Transverse colon (tissue), 4 donors: ENCODE measurements at regions not wholly inside any gene's neighbourhood (a gene's known extent, or its start where the extent isn't known, plus 50 kb on each side); places are given as distances from the start of the nearest gene placed in this dataset.

Experiments
- DNase-seq: peaks from one replicate; pipeline ENCODE4 v3.0.0-alpha.2; 2019
- H3K27ac ChIP-seq, 4 donors: fragments of 200-600 bp; sonication (generic); 2 replicates each; pipeline ENCODE4 v1.5.1; 2016 to 2018; ENCODE audit warnings: inconsistent platforms in 4 of 4
- H3K27me3 ChIP-seq: fragments of 200-600 bp; sonication (generic); 2 replicates; pipeline ENCODE4 v1.5.1; 2017; ENCODE audit warnings: inconsistent platforms
- H3K36me3 ChIP-seq, 4 donors: fragments of 200-600 bp; sonication (generic); 2 replicates each; pipeline ENCODE4 v1.5.1; 2017 to 2019; ENCODE audit warnings: inconsistent platforms in 4 of 4
- H3K4me1 ChIP-seq, 4 donors: fragments of 200-600 bp; sonication (generic); 2 replicates each; pipeline ENCODE4 v1.5.1; 2017 to 2020; ENCODE audit warnings: inconsistent platforms in 4 of 4
- H3K4me3 ChIP-seq, 4 donors: fragments of 200-600 bp; sonication (generic); 1 replicate in 1 of 4; 2 replicates in 3 of 4; pipeline versions ENCODE4 v1.5.1 to v1.6.1; 2017 to 2019; ENCODE audit warnings: inconsistent platforms in 4 of 4
- H3K9me3 ChIP-seq, 2 donors: fragments of 200-600 bp; sonication (generic); 2 replicates each; pipeline ENCODE4 v1.5.1; 2017 to 2019; ENCODE audit warnings: inconsistent platforms in 2 of 2
- CTCF ChIP-seq, 5 experiments: fragments of 200-600 bp in 3 of 5; fragments of 450-650 bp in 2 of 5; sonication (generic) in 3 of 5; IDR thresholded peaks; 1 replicate in 2 of 5; 2 replicates in 3 of 5; pipeline ENCODE4 v1.5.1; 2016 to 2017; ENCODE audit warnings: antibody characterized with exemption in 5 of 5, inconsistent platforms in 3 of 5, mild to moderate bottlenecking in 2 of 5, moderate library complexity in 1 of 5
- EP300 ChIP-seq: sonication (generic); formaldehyde crosslinking; IDR thresholded peaks from one replicate; pipeline ENCODE4 v1.6.1; 2017; ENCODE audit warnings: antibody characterized with exemption, low read depth
- POLR2A ChIP-seq: fragments of 450-650 bp; IDR thresholded peaks from one replicate; pipeline ENCODE4 v1.6.1; 2016; ENCODE audit warnings: antibody characterized with exemption, mild to moderate bottlenecking, moderate library complexity
- POLR2AphosphoS5 ChIP-seq, 3 donors: sonication (generic); formaldehyde crosslinking; IDR thresholded peaks; one replicate each; pipeline ENCODE4 v1.6.1; 2016; ENCODE audit warnings: antibody characterized with exemption in 3 of 3
- WGBS, 2 donors: methylation state at CpG; one replicate each; pipeline ENCODE4 v1.1.5; 2018; ENCODE audit warnings: low coverage in 1 of 2; 5-methylcytosine and 5-hydroxymethylcytosine counted together
- in situ Hi-C, 4 donors: fragments of 200-750 bp; cut with MboI; loops; one replicate each; pipeline versions ENCODE4 v1.15.0 to v1.15.1; 2017; ENCODE audit warnings: low sequenced_read_pairs in 3 of 4, low pct_ligation_motif_present in 1 of 4, low pct_unique_long_range_greater_than_20kb in 1 of 4
- intact Hi-C: fragments of 100-400 bp; cut with DNase I; formaldehyde crosslinking; loops from one replicate; pipeline ENCODE4 v1.15.1; 2023; ENCODE audit warnings: low total_unique reads

DNA sequence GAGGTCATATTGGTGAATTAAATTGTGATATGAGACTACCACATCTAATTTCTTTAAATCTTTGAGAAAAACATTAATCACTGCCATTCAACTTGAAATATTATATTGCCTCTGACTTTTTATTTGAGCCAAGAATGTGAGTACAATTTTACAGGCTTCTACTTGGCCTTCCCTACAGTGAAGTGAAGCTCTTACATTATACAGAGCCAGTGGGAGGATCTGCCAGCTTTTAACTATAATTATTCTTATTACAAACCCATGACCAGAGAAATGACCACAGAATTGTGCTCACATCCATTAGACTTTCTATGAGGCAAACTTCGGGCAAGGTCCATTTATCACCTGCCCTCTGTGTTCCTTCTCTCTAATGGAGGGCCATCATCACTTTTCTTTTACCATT lies 114.2 kb downstream of the RERGL start:
- DNase-seq = no peak
- in situ Hi-C loops (no loop called here), intact Hi-C loops (no loop called here)
- Histone ChIP-seq H3K27ac (no peak overlapping the region), H3K9me3 (no peaks in the 10 kb centered on the region), H3K4me3 (no peak overlapping the region), H3K27me3 (no peaks in the 10 kb centered on the region), H3K36me3 (no peaks in the 10 kb centered on the region), H3K4me1 (no peaks in the 10 kb centered on the region)
- TF ChIP-seq CTCF (IDR thresholded peaks at IDR 0.05) = no peak
- no peak for TF ChIP-seq POLR2A
- TF ChIP-seq POLR2AphosphoS5 (IDR thresholded peaks at IDR 0.05) = peak in 1 of 3 donors; percentile 18
- 67 to 83% methylated on average over 1 of the region's 1 CpG for WGBS, 2 donors

DNA sequence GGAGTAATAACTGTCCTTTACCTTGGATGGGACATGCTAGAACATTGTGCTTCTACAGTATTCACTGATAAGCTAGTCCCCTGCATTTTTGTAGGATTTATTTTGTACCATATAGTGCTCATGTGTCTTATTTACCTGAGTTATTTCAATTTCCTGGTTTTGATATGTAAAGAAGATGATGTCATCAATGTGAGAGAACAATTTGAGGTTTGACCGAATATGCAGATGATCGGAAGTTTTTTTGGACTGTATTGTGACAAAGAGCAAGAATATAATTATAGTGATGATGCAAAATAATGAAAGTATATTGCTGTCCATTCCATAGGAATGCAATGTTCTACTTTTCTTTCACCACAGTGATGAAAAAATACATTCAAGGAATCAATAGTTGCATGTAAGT lies 114.8 kb downstream of the RERGL start:
- H3K9me3 ChIP-seq = no peaks in the 10 kb centered on the region
- DNase-seq = no peak
- H3K27ac ChIP-seq = no peak overlapping the region
- no peak for TF ChIP-seq CTCF (IDR thresholded peaks at IDR 0.05)
- no peak for TF ChIP-seq EP300
- no peak for TF ChIP-seq POLR2A
- TF ChIP-seq POLR2AphosphoS5 (IDR thresholded peaks at IDR 0.05) = no peak
- H3K4me1 ChIP-seq = no peaks in the 10 kb centered on the region
- no peak overlapping the region for H3K4me3 ChIP-seq
- intact Hi-C loops (no loop called here), in situ Hi-C loops (no loop called here)
- WGBS, 2 donors = 72 to 95% methylated on average over 2 of the region's 2 CpGs
- no peaks in the 10 kb centered on the region for H3K36me3 ChIP-seq
- H3K27me3 ChIP-seq = no peaks in the 10 kb centered on the region

DNA sequence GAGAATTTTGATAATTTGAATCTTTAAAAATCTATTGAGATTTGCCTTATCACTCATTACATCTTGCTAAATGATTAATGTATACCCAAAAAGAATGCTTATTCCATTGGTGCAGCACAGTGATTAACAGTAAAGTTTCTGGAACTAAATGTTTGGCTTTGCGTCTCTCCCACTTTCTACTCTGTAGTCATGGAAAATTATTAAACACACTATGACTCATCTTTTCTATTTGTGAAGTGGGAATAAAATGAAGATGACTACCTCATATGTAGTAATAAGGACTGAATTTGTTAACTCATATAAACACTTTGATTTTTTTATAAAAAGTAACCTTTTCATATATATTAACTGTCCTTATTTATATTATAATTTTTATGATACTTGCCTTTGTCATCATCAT lies 118.1 kb downstream of the RERGL start:
- no peaks in the 10 kb centered on the region for H3K36me3 ChIP-seq
- TF ChIP-seq POLR2AphosphoS5 (IDR thresholded peaks at IDR 0.05) = no peak
- no peak for TF ChIP-seq CTCF (IDR thresholded peaks at IDR 0.05)
- TF ChIP-seq EP300 = no peak
- TF ChIP-seq POLR2A = no peak
- WGBS, 2 donors = 87 to 100% methylated on average over 1 of the region's 1 CpG
- no peak overlapping the region for H3K27ac ChIP-seq
- intact Hi-C loops (no loop called here), in situ Hi-C loops (no loop called here)
- no peaks in the 10 kb centered on the region for H3K9me3 ChIP-seq
- H3K4me3 ChIP-seq = no peak overlapping the region
- no peak for DNase-seq
- H3K27me3 ChIP-seq = no peaks in the 10 kb centered on the region
- no peaks in the 10 kb centered on the region for H3K4me1 ChIP-seq

GRCh38 chr12:17954788-17955187 lies 135.2 kb downstream of the RERGL start:
- Histone ChIP-seq H3K36me3 (no peaks in the 10 kb centered on the region), H3K4me1 (no peaks in the 10 kb centered on the region), H3K4me3 (no peak overlapping the region), H3K9me3 (no peaks in the 10 kb centered on the region), H3K27me3 (no peaks in the 10 kb centered on the region), H3K27ac (no peak overlapping the region)
- no peak for TF ChIP-seq EP300
- TF ChIP-seq POLR2AphosphoS5 (IDR thresholded peaks at IDR 0.05) = no peak
- TF ChIP-seq POLR2A = no peak
- no peak for TF ChIP-seq CTCF (IDR thresholded peaks at IDR 0.05)
- in situ Hi-C loops = no loop called here
- no peak for DNase-seq
- intact Hi-C loops = no loop called here
- WGBS, 2 donors = 52 to 61% methylated on average over 3 of the region's 3 CpGs
